NCI-H128 (cell line): ENCODE measurements at regions not wholly inside any gene's neighbourhood (a gene's known extent, or its start where the extent isn't known, plus 50 kb on each side); places are given as distances from the start of the nearest gene placed in this dataset.
"Not testable (repeated sequence)": the region's sequence is repeated elsewhere in the genome, so short reads cannot be mapped to it uniquely, and the experiment has no call there.

Experiments used
- DNase-seq: peaks from one replicate; lab custom pipeline; 2025; ENCODE audit not compliant: unreplicated experiment; lab: John Stamatoyannopoulos, UW

- no peak for DNase-seq
Observed at GRCh38 chr14:38046160-38046559, 161.5 kb upstream of the SSTR1 start.

GRCh38 chr14:38047195-38047902 is 160.4 kb upstream of the SSTR1 start:
- no peak for DNase-seq

GRCh38 chr14:38053666-38054065 is 154.0 kb upstream of the SSTR1 start:
- no peak for DNase-seq

GRCh38 chr14:38056270-38056669 is 151.4 kb upstream of the SSTR1 start:
- DNase-seq: no peak

- DNase-seq: not testable (repeated sequence)
Observed at GRCh38 chr14:38062223-38062622, 145.5 kb upstream of the SSTR1 start.

- DNase-seq: no peak
Observed at GRCh38 chr14:38063711-38064320, 143.9 kb upstream of the SSTR1 start.

- no peak for DNase-seq
Observed at GRCh38 chr14:38065106-38065762, 142.5 kb upstream of the SSTR1 start.

GRCh38 chr14:38070061-38070588 is 137.6 kb upstream of the SSTR1 start:
- no peak for DNase-seq

GRCh38 chr14:38073641-38074040 is 134.1 kb upstream of the SSTR1 start:
- no peak for DNase-seq

GRCh38 chr14:38074081-38074480 is 133.6 kb upstream of the SSTR1 start:
- DNase-seq: no peak

- DNase-seq: no peak
Observed at GRCh38 chr14:38074754-38075153, 132.9 kb upstream of the SSTR1 start.

- DNase-seq: peak; percentile 60
Observed at GRCh38 chr14:38078393-38078792, 129.3 kb upstream of the SSTR1 start.

- DNase-seq: no peak
Observed at GRCh38 chr14:38079268-38079667, 128.4 kb upstream of the SSTR1 start.

- DNase-seq: no peak
Observed at GRCh38 chr14:38079886-38080285, 127.8 kb upstream of the SSTR1 start.

GRCh38 chr14:38080696-38081095 is 127.0 kb upstream of the SSTR1 start:
- DNase-seq: no peak

- no peak for DNase-seq
Observed at GRCh38 chr14:38083039-38083438, 124.7 kb upstream of the SSTR1 start.

- no peak for DNase-seq
Observed at GRCh38 chr14:38089123-38089522, 118.6 kb upstream of the SSTR1 start.

- no peak for DNase-seq
Observed at GRCh38 chr14:38090506-38090905, 117.2 kb upstream of the SSTR1 start.

- DNase-seq: no peak
Observed at GRCh38 chr14:38098074-38098836, 109.4 kb upstream of the SSTR1 start.

GRCh38 chr14:38101679-38102078 is 106.0 kb upstream of the SSTR1 start:
- no peak for DNase-seq

GRCh38 chr14:38103542-38104225 is 104.0 kb upstream of the SSTR1 start:
- no peak for DNase-seq
